ENCODE measurements at regions not wholly inside any gene's neighbourhood (a gene's known extent, or its start where the extent isn't known, plus 50 kb on each side); places are given as distances from the start of the nearest gene placed in this dataset.

- DNase-seq, result no peak
Measured at GRCh38 chr12:105716621-105717020, 386.1 kb downstream of the C12orf75 start.

GRCh38 chr12:105721051-105721825, 390.7 kb downstream of the C12orf75 start:
- DNase-seq, result peak; percentile 8

GRCh38 chr12:105721891-105722290, 391.4 kb downstream of the C12orf75 start:
- no peak for DNase-seq

- no peak for DNase-seq
Measured at GRCh38 chr12:105723066-105723465, 392.6 kb downstream of the C12orf75 start.

GRCh38 chr12:105723494-105723893, 393.0 kb downstream of the C12orf75 start:
- DNase-seq, result no peak

GRCh38 chr12:105724641-105725040, 394.1 kb downstream of the C12orf75 start:
- DNase-seq, result no peak

GRCh38 chr12:105725054-105725453, 394.6 kb downstream of the C12orf75 start:
- no peak for DNase-seq

- no peak for DNase-seq
Measured at GRCh38 chr12:105729181-105729771, 398.8 kb downstream of the C12orf75 start.

- DNase-seq, result no peak
Measured at GRCh38 chr12:105729926-105730325, 399.4 kb downstream of the C12orf75 start.

- DNase-seq, result no peak
Measured at GRCh38 chr12:105733579-105733978, 403.1 kb downstream of the C12orf75 start.

GRCh38 chr12:105736498-105736897, 402.3 kb downstream of the NUAK1 start:
- no peak for DNase-seq

- DNase-seq, result no peak
Measured at GRCh38 chr12:105738051-105738450, 400.7 kb downstream of the NUAK1 start.

- no peak for DNase-seq
Measured at GRCh38 chr12:105740369-105740768, 398.4 kb downstream of the NUAK1 start.

- no peak for DNase-seq
Measured at GRCh38 chr12:105740970-105741725, 397.6 kb downstream of the NUAK1 start.

- DNase-seq, result no peak
Measured at GRCh38 chr12:105741786-105742566, 396.8 kb downstream of the NUAK1 start.

- DNase-seq, result no peak
Measured at GRCh38 chr12:105742567-105742874, 396.2 kb downstream of the NUAK1 start.

- no peak for DNase-seq
Measured at GRCh38 chr12:105744371-105745058, 394.2 kb downstream of the NUAK1 start.

- DNase-seq, result no peak
Measured at GRCh38 chr12:105745811-105746210, 392.9 kb downstream of the NUAK1 start.

- DNase-seq, result no peak
Measured at GRCh38 chr12:105748806-105749600, 389.8 kb downstream of the NUAK1 start.

GRCh38 chr12:105750096-105750495, 388.7 kb downstream of the NUAK1 start:
- DNase-seq, result no peak

GRCh38 chr12:105754313-105754712, 384.4 kb downstream of the NUAK1 start:
- DNase-seq, result no peak

GRCh38 chr12:105756961-105757360, 381.8 kb downstream of the NUAK1 start:
- no peak for DNase-seq

Measured in NCI-H748 treated with DMSO at 0.1 percent for 48 hours (cell line).